Pancreas (tissue), 10 donors: ENCODE measurements at regions not wholly inside any gene's neighbourhood (a gene's known extent, or its start where the extent isn't known, plus 50 kb on each side); places are given as distances from the start of the nearest gene placed in this dataset.
A peak's percentile ranks its signal among the peaks of the same experiment; 100 is the strongest.

Experiments used
- ATAC-seq, 4 donors: fragments of 200-7000 bp; cut with Tn5 transposase; one replicate each; pipeline versions ENCODE4 v1.8.0 to v1.9.1; 2020; ENCODE audit warnings: mild to moderate bottlenecking in 4 of 4, moderate library complexity in 4 of 4
- DNase-seq, 6 donors: peaks; one replicate each; pipeline ENCODE4 v3.0.0-alpha.2; 2020
- FAIRE-seq: peaks from 2 replicates; lab custom pipeline; 2012; peaks lifted over from hg19 to GRCh38; lab: Jason Lieb, UNC
- H3K27ac ChIP-seq, 4 donors: fragments of 200-600 bp; sonication (generic); 1 replicate in 3 of 4; 2 replicates in 1 of 4; pipeline versions ENCODE4 v1.5.0 to v1.8.0; 2020
- H3K27me3 ChIP-seq, 4 donors: fragments of 200-600 bp; one replicate each; pipeline ENCODE4 v1.8.0; 2021
- H3K36me3 ChIP-seq, 3 donors: fragments of 200-600 bp; sonication (generic) in 1 of 3; one replicate each; pipeline versions ENCODE4 v1.5.0 to v1.8.0; 2020 to 2021
- H3K4me1 ChIP-seq, 3 donors: fragments of 200-600 bp; one replicate each; pipeline ENCODE4 v1.8.0; 2021
- H3K4me3 ChIP-seq, 4 donors: fragments of 200-600 bp; sonication (generic) in 2 of 4; one replicate each; pipeline versions ENCODE4 v1.5.0 to v1.8.0; 2020 to 2021
- H3K9me3 ChIP-seq, 4 donors: fragments of 200-600 bp; one replicate each; pipeline ENCODE4 v1.8.0; 2021
- CTCF ChIP-seq, 4 donors: fragments of 200-600 bp; sonication (generic) in 3 of 4; IDR thresholded peaks; one replicate each; pipeline versions ENCODE4 v1.5.0 to v1.8.0; 2021; ENCODE audit warnings: antibody characterized with exemption in 4 of 4
- WGBS, 2 donors: extraction: QIAGEN DNeasy Blood & Tissue Kit; methylation state at CpG; one replicate each; pipeline ENCODE4 v1.1.7; 2013; 5-methylcytosine and 5-hydroxymethylcytosine counted together
- intact Hi-C, 3 donors: fragments of 100-400 bp; cut with DNase I; formaldehyde crosslinking; loops; one replicate each; pipeline versions ENCODE4 v1.11.1 to v1.14.2; 2022
- donor health status: healthy with polysubstance abuse.
- donor health status: DM: no; HTN: no; CAD: no; lungs with moderate emphysema.
- donor health status: DM: no; HTN: no; CAD: no.
- donor health status: control.
- donor health status: control.
- donor health status: Bipolar disorder and iron deficiency.
- donor health status: DM: yes; HTN: yes; CAD: no.
- donor health status: DM: no; HTN: no; CAD: no.
- donor health status: DM: no; HTN: no; CAD: no.
- donor health status: DM: yes; HTN: yes; CAD: no.

DNA sequence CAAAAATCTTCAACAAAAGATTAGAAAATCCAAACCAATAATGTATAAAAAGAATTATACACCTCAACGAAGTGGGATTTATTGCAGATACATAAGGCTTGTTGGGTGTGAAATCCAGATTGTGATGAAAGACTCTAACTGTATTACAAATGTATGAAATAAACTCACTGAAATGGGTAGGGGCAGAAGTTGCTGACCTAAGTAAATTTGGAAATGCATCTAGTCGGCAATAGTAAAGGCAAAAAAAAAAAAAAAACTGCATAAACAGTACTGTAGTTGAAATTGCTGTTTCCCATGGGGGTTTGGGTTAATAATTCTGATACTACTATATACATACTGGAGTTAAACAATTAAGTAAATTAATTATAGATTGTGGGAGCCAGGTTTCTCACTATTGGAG lies 130.7 kb upstream of the MAGEB18 start:
- no peak for TF ChIP-seq CTCF (IDR thresholded peaks at IDR 0.05)
- H3K4me1 ChIP-seq, result no peaks in the 10 kb centered on the region
- no peak for ATAC-seq
- no peak overlapping the region for H3K4me3 ChIP-seq
- WGBS, 2 donors, result 69 to 80% methylated on average over 2 of the region's 2 CpGs
- no peak overlapping the region for H3K27ac ChIP-seq
- intact Hi-C loops, result no loop called here
- no peaks in the 10 kb centered on the region for H3K36me3 ChIP-seq
- H3K9me3 ChIP-seq, result no peaks in the 10 kb centered on the region
- no peak for DNase-seq
- no peaks in the 10 kb centered on the region for H3K27me3 ChIP-seq
- FAIRE-seq, result peak; percentile 32

DNA sequence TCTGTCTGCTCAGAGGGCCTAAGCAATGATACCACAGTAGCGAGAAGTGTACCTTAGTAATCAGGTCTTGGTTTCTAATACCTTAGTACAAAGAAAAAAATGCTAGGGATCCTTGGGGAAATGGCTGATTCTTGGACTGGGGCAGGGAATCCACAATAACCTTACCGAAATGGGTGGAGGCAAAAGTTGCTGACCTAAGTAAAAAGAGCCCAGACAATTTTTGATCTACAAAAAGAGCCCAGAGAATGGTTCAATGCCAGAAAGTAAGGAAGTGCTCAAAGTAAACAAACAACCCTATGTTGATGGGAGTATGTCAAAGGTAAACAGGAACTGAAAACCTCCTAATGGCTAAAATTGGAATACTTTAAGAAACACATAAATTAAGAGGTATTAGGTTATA lies 130.1 kb upstream of the MAGEB18 start:
- WGBS, 2 donors, result 83 to 95% methylated on average over 2 of the region's 2 CpGs

DNA sequence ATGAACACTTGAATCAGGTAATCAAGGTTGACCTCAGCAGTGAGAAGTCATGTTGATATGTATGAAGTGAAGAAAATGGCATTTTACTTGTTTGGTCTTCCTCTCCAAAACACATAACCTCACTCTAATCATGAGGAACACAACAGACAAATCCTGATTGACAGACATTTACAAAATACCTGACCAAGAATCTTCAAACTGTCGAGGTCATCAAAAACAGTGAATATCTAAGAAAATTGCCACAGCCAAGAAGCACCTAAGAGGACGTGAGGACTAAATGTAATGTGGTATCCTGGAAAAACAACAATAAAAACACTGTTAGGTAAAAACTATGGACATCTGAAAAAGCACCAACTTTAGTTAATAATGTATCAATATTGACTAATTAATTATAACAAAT lies 129.5 kb upstream of the MAGEB18 start:
- Histone ChIP-seq H3K9me3 (no peaks in the 10 kb centered on the region), H3K27ac (no peak overlapping the region), H3K27me3 (no peaks in the 10 kb centered on the region), H3K4me3 (no peak overlapping the region), H3K4me1 (no peaks in the 10 kb centered on the region), H3K36me3 (no peaks in the 10 kb centered on the region)
- ATAC-seq (no peak), DNase-seq (no peak), FAIRE-seq (no peak)
- TF ChIP-seq CTCF (IDR thresholded peaks at IDR 0.05), result no peak
- intact Hi-C loops, result no loop called here
- 64 to 86% methylated on average over 2 of the region's 2 CpGs for WGBS, 2 donors

More for the DNA sequence above, 130.1 kb upstream of the MAGEB18 start:
- no peak for TF ChIP-seq CTCF (IDR thresholded peaks at IDR 0.05)
- no peaks in the 10 kb centered on the region for H3K36me3 ChIP-seq
- no peak for ATAC-seq
- FAIRE-seq, result no peak
- no peaks in the 10 kb centered on the region for H3K4me1 ChIP-seq
- intact Hi-C loops, result no loop called here
- H3K9me3 ChIP-seq, result no peaks in the 10 kb centered on the region
- H3K27me3 ChIP-seq, result no peaks in the 10 kb centered on the region
- no peak for DNase-seq
- no peak overlapping the region for H3K4me3 ChIP-seq
- H3K27ac ChIP-seq, result no peak overlapping the region

DNA sequence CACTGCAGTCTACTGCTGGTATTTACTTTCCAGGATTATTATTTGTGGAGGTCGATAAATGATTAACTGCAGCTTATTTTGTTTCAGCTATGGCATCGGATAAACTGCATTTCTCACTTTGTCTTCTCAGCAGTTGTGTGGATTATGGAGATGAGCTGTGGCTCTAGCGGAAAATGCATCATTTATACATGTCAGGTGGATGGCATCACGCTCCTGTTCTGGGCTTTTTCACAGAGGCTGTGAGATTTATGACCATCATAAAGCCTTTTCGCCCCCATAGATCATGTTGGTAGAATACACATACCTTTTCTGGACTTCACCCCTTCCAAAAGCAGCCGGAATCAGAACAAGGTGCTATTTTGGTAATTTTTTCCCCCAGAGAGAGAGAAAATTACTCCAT lies 118.8 kb upstream of the MAGEB18 start:
- no peak for TF ChIP-seq CTCF (IDR thresholded peaks at IDR 0.05)
- H3K36me3 ChIP-seq, result no peaks in the 10 kb centered on the region
- H3K4me3 ChIP-seq, result no peak overlapping the region
- no peak overlapping the region for H3K27ac ChIP-seq
- FAIRE-seq (no peak), DNase-seq (no peak), ATAC-seq (no peak)
- no peaks in the 10 kb centered on the region for H3K4me1 ChIP-seq
- 43 to 48% methylated on average over 6 of the region's 6 CpGs for WGBS, 2 donors
- intact Hi-C loops, result no loop called here
- H3K27me3 ChIP-seq, result no peaks in the 10 kb centered on the region
- no peaks in the 10 kb centered on the region for H3K9me3 ChIP-seq

DNA sequence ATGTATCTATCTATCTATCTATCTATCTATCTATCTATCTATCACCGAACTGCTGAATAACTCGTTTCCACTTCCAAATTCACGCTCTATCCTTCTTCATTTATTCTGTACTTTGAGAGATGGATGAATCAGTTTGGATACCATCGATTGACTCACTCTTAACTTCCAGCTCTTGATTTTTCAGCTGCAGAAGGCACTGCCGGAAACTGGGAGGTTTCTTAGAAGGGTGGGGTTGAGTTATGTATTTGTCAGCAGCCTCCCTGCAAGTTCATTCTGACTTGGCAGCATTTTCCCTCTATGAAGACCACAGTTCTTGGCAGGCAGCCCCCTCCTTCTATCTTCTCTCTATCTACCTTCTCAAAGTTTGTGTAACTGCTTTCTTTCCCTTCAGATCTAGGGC lies 112.0 kb upstream of the MAGEB18 start:
- no peak for DNase-seq
- Histone ChIP-seq H3K27me3 (no peaks in the 10 kb centered on the region), H3K36me3 (no peaks in the 10 kb centered on the region), H3K27ac (no peak overlapping the region), H3K4me3 (no peak overlapping the region), H3K9me3 (no peaks in the 10 kb centered on the region), H3K4me1 (no peaks in the 10 kb centered on the region)
- 52 to 69% methylated on average over 5 of the region's 5 CpGs for WGBS, 2 donors
- no peak for FAIRE-seq
- TF ChIP-seq CTCF (IDR thresholded peaks at IDR 0.05), result no peak
- intact Hi-C loops, result no loop called here
- no peak for ATAC-seq
